ENCODE measurements at regions not wholly inside any gene's neighbourhood (a gene's known extent, or its start where the extent isn't known, plus 50 kb on each side); places are given as distances from the start of the nearest gene placed in this dataset.

DNA sequence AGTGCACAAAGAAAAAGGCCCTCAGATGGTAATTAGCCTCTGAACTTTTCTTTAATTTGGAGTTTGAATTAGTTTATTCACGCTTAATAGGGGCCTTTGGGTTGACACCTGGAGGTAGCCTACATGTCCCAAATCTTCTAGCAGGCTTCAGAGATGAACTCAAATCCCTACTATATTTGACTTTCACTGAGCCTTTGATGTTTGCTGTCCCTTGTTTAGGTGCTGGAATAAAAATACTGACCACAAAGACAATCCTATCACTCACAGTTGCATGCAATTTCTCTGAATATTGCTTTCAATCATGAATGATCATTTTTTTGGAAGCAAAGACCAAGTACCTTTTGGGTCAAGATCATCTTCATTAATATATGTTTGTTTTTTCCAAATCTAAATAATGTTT, 564.0 kb upstream of the FANCL start:
- TF ChIP-seq, protein P1, sequence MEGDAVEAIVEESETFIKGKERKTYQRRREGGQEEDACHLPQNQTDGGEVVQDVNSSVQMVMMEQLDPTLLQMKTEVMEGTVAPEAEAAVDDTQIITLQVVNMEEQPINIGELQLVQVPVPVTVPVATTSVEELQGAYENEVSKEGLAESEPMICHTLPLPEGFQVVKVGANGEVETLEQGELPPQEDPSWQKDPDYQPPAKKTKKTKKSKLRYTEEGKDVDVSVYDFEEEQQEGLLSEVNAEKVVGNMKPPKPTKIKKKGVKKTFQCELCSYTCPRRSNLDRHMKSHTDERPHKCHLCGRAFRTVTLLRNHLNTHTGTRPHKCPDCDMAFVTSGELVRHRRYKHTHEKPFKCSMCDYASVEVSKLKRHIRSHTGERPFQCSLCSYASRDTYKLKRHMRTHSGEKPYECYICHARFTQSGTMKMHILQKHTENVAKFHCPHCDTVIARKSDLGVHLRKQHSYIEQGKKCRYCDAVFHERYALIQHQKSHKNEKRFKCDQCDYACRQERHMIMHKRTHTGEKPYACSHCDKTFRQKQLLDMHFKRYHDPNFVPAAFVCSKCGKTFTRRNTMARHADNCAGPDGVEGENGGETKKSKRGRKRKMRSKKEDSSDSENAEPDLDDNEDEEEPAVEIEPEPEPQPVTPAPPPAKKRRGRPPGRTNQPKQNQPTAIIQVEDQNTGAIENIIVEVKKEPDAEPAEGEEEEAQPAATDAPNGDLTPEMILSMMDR (IDR thresholded peaks at IDR 0.05; ENCODE audit: insufficient read depth, missing control alignments), result no peak
- DNase-seq (ENCODE audit: insufficient read length, low spot score), result no peak
- no peak for FAIRE-seq

DNA sequence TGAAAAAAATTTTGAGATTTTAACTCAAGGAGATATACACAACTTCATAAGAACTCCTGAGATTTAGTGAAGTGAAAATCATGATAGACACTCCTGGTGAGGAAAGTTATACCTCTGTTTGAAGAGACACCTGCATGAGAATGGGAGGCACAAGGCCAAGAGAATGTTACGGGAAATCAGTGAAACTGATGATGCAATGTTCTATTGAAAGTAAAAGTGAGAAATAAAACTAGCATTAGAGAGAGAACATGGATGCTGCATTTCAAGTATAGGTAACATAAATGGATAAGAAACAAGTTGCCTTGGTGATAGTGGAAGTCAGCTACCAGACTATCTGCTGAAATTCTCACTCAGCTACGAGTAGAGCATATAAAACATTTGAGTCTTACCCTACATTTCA, 562.1 kb upstream of the FANCL start:
- no peak for FAIRE-seq

DNA sequence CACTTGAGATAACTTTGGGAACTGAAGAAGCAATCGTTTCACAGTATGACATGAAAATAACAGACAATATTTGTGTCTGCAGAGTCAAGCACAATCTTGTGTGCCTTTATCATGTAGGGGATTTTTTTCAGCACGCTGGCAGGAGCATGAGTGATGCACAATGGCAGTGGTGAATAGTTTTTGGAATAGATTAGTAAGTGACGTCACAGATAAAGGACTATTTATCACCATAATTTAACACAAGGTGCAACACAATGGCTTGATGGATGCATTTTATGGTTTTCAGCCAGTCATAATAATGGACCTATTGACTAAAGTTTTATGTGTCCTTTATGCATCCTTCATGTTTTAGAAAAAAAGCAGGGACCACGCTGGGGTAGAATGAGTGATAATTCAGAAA, 559.8 kb upstream of the FANCL start:
- DNase-seq (ENCODE audit: insufficient read length, low spot score), result no peak

More for the DNA sequence above, 562.1 kb upstream of the FANCL start:
- TF ChIP-seq, protein P1 (IDR thresholded peaks at IDR 0.05; ENCODE audit: insufficient read depth, missing control alignments), result no peak
- no peak for DNase-seq (ENCODE audit: insufficient read length, low spot score)

DNA sequence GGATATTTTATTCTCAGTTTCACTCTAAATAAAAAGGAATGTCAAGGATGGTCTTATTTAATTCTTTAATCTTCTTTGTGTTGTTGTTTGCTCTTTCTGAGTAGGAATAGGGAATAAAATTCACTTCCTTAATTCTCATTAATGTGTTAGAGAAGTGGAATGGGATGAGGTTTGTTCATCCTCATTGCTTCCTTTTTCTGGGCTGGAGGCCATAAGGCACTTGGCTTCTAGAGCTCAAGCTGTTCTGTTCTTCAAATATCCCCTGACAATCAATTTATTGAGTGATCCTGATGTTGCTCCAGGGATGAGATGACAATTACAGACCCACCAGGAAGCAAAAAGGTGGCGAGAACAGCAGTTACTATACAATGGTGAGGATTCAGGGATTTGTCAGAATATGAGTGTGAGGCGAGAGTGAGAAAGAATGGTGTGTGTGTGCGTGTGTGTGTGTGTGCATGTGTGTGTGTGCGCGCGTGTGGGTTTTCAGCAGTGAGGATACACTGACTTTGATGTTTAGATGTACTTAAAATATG, 557.6 kb upstream of the FANCL start:
- DNase-seq (ENCODE audit: insufficient read length, low spot score), result no peak
- FAIRE-seq, result no peak
- TF ChIP-seq, protein P1 (IDR thresholded peaks at IDR 0.05; ENCODE audit: insufficient read depth, missing control alignments), result no peak

More for the DNA sequence above, 559.8 kb upstream of the FANCL start:
- FAIRE-seq, result no peak
- TF ChIP-seq, protein P1 (IDR thresholded peaks at IDR 0.05; ENCODE audit: insufficient read depth, missing control alignments), result no peak

DNA sequence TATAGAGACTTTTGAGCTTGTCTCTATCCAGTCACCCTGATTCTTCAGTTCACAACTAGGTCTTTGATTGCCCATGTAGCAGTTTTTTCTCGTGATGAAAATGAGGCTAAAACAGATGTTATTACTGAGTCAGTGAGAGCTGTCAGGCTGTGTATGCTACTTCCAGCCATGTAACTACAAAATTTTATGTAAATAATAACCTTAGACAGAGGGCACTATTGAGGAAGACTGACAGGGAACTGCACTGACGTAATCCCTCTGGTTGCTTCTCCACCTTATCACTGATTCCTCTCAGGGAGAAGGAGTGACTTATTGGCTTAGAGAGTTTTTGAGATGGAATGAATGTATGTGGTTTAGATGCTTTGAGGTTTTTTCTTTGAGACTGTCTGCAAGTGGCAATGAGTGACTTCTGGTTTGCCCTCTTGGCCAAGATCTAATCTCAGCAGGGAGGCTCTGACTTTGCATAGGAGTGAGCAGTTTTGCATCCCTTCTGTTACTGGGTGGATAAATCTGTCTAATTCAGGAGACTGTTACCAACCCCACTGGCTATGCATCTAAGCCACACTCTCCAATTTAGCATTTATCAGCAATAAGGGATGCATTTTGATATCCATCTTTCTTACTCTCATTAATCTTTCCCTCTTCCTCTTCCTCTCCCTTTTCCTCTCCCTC, 555.2 kb upstream of the FANCL start:
- DNase-seq (ENCODE audit: insufficient read length, low spot score), result no peak

DNA sequence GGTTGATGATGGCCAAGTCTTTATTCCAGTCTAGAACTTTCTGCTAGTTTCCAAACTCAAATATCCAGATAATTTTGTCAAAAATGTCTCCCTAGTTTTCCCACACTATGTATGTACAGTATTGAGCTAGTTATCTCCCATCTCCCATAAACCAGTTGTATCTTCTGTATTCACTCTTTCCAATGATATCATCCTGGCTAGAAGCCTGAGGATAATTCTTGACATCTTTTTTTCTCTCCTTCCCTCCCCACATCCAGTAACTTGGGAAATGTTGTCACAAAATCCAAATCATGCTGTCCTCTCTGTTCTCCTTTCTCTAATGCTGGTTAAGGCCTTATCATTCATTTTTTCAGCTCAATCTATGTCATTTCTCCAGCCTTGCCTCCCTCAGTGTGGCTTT, 553.8 kb upstream of the FANCL start:
- FAIRE-seq (no peak), DNase-seq (ENCODE audit: insufficient read length, low spot score) (no peak)
- TF ChIP-seq, protein P1 (IDR thresholded peaks at IDR 0.05; ENCODE audit: insufficient read depth, missing control alignments), result no peak

More for the DNA sequence above, 555.2 kb upstream of the FANCL start:
- FAIRE-seq, result no peak
- TF ChIP-seq, protein P1 (IDR thresholded peaks at IDR 0.05; ENCODE audit: insufficient read depth, missing control alignments), result no peak

DNA sequence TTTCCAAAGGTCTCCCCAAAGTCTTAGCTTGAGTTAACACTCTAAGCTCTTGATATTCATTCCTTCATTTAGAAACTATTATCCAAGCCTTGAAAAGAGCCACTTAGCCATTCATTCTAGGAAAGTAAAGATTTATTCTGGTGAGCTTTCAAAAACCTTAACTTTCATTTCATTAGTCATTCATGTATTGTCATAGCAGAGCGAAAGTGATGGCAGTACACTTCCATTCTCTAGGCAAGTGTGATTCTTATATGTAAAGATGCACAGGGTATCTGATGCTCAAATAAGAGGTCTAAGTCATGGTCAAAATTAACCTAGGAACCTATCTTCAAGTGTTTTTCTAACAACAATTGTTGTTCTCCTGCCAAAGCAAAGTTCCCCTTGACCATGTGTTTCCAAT, 553.0 kb upstream of the FANCL start:
- TF ChIP-seq, protein P1 (IDR thresholded peaks at IDR 0.05; ENCODE audit: insufficient read depth, missing control alignments), result no peak
- FAIRE-seq (no peak), DNase-seq (ENCODE audit: insufficient read length, low spot score) (no peak)
